Astrocyte (in vitro differentiated cells and primary cell): ENCODE measurements at regions not wholly inside any gene's neighbourhood (a gene's known extent, or its start where the extent isn't known, plus 50 kb on each side); places are given as distances from the start of the nearest gene placed in this dataset.

Experiments
- CTCF ChIP-seq: IDR thresholded peaks from 2 replicates; pipeline ENCODE4 v1.5.1; 2011; ENCODE audit warnings: low read depth, mild to moderate bottlenecking, inconsistent platforms, low read length, moderate library complexity; ENCODE audit not compliant: insufficient read depth
- EZH2 ChIP-seq: IDR thresholded peaks from 2 replicates; pipeline ENCODE4 v1.6.1; 2012; ENCODE audit warnings: mild to moderate bottlenecking, low read length, inconsistent platforms; ENCODE audit not compliant: insufficient read depth

- TF ChIP-seq CTCF (no peak), EZH2 (no peak)
These were observed 184.8 kb upstream of the CHL1 start for GRCh38 chr3:11734-12133.
